A673 (cell line): ENCODE measurements at regions not wholly inside any gene's neighbourhood (a gene's known extent, or its start where the extent isn't known, plus 50 kb on each side); places are given as distances from the start of the nearest gene placed in this dataset.

ENCODE experiments used
- BruUV-seq: library from RNA; stranded (reverse); fragments of 400-500 nt; replicated peaks from 2 replicates; lab custom pipeline; 2021; lab: Mats Ljungman, UMichigan
- CTCF ChIA-PET: fragments of 300-600 bp; sonication (Branson Sonifier 250); formaldehyde crosslinking; loops from one replicate; lab custom pipeline; 2022; ENCODE audit warnings: antibody characterized with exemption; lab: Charles Lee
- POLR2A ChIA-PET: fragments of 300-600 bp; sonication (Branson Sonifier 250); formaldehyde crosslinking; loops from one replicate; lab custom pipeline; 2022; ENCODE audit warnings: antibody characterized with exemption; ENCODE audit not compliant: low non-redundant PET; lab: Charles Lee
- DNase-seq: peaks from one replicate; pipeline ENCODE4 v3.0.0-alpha.2; 2015; ENCODE audit warnings: low spot score
- H3K27ac ChIP-seq: fragments of 200-600 bp; sonication (generic); 2 replicates; pipeline ENCODE4 v1.5.1; 2016; ENCODE audit warnings: mixed run types, low read depth, mild to moderate bottlenecking, mixed read lengths, antibody characterized with exemption, low read length; ENCODE audit not compliant: poor library complexity, severe bottlenecking
- H3K27me3 ChIP-seq: fragments of 200-600 bp; sonication (generic); replicated peaks from 2 replicates; pipeline ENCODE4 v1.6.1; 2017; ENCODE audit warnings: mixed run types, low read depth, mild to moderate bottlenecking, mixed read lengths, antibody characterized with exemption, low read length; ENCODE audit not compliant: insufficient read depth, poor library complexity
- H3K36me3 ChIP-seq: fragments of 200-600 bp; sonication (generic); 2 replicates; pipeline ENCODE4 v1.6.1; 2016; ENCODE audit warnings: mixed run types, mild to moderate bottlenecking, mixed read lengths, antibody characterized with exemption, low read length; ENCODE audit not compliant: insufficient read depth, poor library complexity, severe bottlenecking
- H3K4me1 ChIP-seq: fragments of 200-600 bp; sonication (generic); 2 replicates; pipeline ENCODE4 v1.6.1; 2017; ENCODE audit warnings: mixed run types, mild to moderate bottlenecking, mixed read lengths, antibody characterized with exemption, low read length; ENCODE audit not compliant: insufficient read depth, poor library complexity, severe bottlenecking
- H3K4me3 ChIP-seq: fragments of 200-600 bp; sonication (generic); 2 replicates; pipeline ENCODE4 v1.5.1; 2016; ENCODE audit warnings: low read depth, mixed run types, mild to moderate bottlenecking, mixed read lengths, low read length; ENCODE audit not compliant: poor library complexity, severe bottlenecking
- H3K9me3 ChIP-seq: fragments of 200-600 bp; sonication (generic); 2 replicates; pipeline ENCODE4 v1.6.1; 2016; ENCODE audit warnings: mixed run types, low read depth, mild to moderate bottlenecking, mixed read lengths, antibody characterized with exemption, low read length; ENCODE audit not compliant: poor library complexity, severe bottlenecking
- EZH2 ChIP-seq: fragments of 200-600 bp; sonication (generic); IDR thresholded peaks from 2 replicates; pipeline ENCODE4 v1.6.1; 2017; ENCODE audit warnings: borderline replicate concordance, low read depth, mild to moderate bottlenecking, mixed read lengths, antibody characterized with exemption, low read length; ENCODE audit not compliant: poor library complexity, severe bottlenecking
- intact Hi-C: fragments of 100-400 bp; cut with micrococcal nuclease; formaldehyde crosslinking; loops from one replicate; pipeline ENCODE4 v1.10.0; 2022; ENCODE audit not compliant: unreplicated experiment
- TF ChIP-seq, protein P1 (sequence below): fragments of 300-800, 200-600 bp; sonication (generic); conservative IDR thresholded peaks from 2 replicates; pipeline ENCODE4 v1.5.1; 2017; ENCODE audit warnings: low read depth, mild to moderate bottlenecking, antibody characterized with exemption, low read length, moderate library complexity, mixed read lengths

DNA sequence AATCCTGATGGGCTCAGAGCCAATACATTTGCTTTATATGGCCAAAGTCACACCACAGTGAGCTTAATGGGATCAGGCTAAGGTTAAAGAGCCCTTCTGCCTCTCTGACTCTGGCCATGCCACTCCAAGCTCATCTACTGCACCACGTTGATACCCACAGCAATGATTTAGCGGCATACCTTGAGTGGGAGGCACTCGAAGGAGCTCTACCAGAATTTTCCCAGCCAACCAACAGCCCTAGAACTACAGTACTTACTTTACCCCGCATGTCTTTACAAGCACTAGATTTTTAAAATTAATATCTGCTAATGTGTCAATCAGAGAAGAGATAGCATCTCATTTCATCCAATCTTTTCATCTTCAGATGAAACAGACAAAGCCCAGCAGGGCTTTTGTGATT lies 300.5 kb downstream of the GRIN2B start:
- no peak for TF ChIP-seq EZH2
- TF ChIP-seq, protein P1, sequence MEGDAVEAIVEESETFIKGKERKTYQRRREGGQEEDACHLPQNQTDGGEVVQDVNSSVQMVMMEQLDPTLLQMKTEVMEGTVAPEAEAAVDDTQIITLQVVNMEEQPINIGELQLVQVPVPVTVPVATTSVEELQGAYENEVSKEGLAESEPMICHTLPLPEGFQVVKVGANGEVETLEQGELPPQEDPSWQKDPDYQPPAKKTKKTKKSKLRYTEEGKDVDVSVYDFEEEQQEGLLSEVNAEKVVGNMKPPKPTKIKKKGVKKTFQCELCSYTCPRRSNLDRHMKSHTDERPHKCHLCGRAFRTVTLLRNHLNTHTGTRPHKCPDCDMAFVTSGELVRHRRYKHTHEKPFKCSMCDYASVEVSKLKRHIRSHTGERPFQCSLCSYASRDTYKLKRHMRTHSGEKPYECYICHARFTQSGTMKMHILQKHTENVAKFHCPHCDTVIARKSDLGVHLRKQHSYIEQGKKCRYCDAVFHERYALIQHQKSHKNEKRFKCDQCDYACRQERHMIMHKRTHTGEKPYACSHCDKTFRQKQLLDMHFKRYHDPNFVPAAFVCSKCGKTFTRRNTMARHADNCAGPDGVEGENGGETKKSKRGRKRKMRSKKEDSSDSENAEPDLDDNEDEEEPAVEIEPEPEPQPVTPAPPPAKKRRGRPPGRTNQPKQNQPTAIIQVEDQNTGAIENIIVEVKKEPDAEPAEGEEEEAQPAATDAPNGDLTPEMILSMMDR: no peak
- DNase-seq: no peak
- Histone ChIP-seq H3K4me1 (no peaks in the 10 kb centered on the region), H3K36me3 (no peaks in the 10 kb centered on the region), H3K27me3 (peaks cover 57% of the 10 kb centered on the region), H3K9me3 (no peaks in the 10 kb centered on the region), H3K27ac (no peak overlapping the region), H3K4me3 (no peak overlapping the region)
- BruUV-seq: no TSS peak
- CTCF ChIA-PET: no interaction called here
- intact Hi-C loops: no loop called here
- POLR2A ChIA-PET: interaction anchor here (0.6 kb wide), 1 partner anchor 12 kb away, joined by 9 read pairs; no protein-coding TSS in a partner anchor

DNA sequence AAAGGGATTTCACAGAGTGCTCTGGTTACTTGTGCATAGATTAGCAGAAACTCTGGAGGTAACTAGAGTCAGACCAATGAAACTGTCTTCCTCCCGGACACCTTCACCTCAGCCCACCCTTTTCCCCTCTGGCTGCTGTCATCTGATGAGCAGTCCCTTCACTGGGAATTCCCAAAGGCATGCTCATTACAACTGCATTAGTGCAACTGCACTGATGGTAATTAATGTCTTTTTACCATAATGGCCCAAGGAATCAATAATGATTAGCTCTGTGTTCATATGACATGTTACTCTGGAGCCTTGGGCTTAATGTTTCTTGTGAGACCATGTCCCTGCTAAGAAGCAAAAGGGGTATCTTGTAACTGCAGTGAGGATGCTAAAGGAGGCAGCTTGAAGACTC lies 304.5 kb downstream of the GRIN2B start:
- CTCF ChIA-PET: no interaction called here
- POLR2A ChIA-PET: no interaction called here
- no peaks in the 10 kb centered on the region for H3K4me1 ChIP-seq

DNA sequence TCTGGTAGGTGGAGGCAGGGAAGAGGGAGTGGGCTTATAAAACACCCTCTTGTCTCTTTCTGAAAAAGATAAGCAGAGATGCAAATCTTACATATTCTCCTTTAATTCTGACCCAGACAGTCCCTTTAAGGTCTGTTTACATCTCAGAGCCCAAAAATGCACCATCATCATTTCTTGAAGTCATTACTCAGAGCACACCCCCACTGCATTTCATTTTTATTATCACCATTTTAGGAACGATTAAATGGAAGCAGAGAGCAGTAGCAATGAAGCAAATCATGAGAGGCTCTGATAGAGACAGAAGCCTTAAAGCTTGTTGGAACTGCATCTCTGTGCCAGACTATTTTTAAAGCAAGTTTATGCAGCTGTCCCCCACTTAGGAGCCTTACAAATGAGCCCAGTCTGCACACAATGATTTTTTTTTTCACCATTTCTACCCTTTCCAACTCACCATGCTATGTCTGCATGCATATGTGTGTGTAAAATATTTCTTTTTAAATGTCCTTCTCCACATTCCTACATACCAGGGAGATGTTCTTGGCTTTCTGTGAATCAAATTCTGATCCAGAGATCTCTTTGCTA lies 311.0 kb downstream of the GRIN2B start:
- H3K9me3 ChIP-seq: no peaks in the 10 kb centered on the region
- H3K4me3 ChIP-seq: no peak overlapping the region
- intact Hi-C loops: no loop called here
- ChIA-PET CTCF (no interaction called here), POLR2A (no interaction called here)
- BruUV-seq: no TSS peak
- DNase-seq: no peak
- TF ChIP-seq, protein P1: no peak
- no peak for TF ChIP-seq EZH2
- H3K27ac ChIP-seq: no peak overlapping the region
- peaks cover 89% of the 10 kb centered on the region for H3K27me3 ChIP-seq
- no peaks in the 10 kb centered on the region for H3K36me3 ChIP-seq
- no peaks in the 10 kb centered on the region for H3K4me1 ChIP-seq

More for the DNA sequence above, 304.5 kb downstream of the GRIN2B start:
- Histone ChIP-seq H3K4me3 (no peak overlapping the region), H3K27ac (no peak overlapping the region), H3K36me3 (no peaks in the 10 kb centered on the region), H3K9me3 (no peaks in the 10 kb centered on the region), H3K27me3 (peaks cover 79% of the 10 kb centered on the region)
- BruUV-seq: no TSS peak
- intact Hi-C loops: no loop called here
- TF ChIP-seq, protein P1: no peak
- TF ChIP-seq EZH2: no peak
- no peak for DNase-seq
